GM21367 (cell line): ENCODE measurements at regions not wholly inside any gene's neighbourhood (a gene's known extent, or its start where the extent isn't known, plus 50 kb on each side); places are given as distances from the start of the nearest gene placed in this dataset.

ENCODE experiments used
- ATAC-seq: cut with Tn5 transposase; IDR thresholded peaks from one replicate; pipeline ENCODE4 v1.9.1; 2021; ENCODE audit not compliant: unreplicated experiment

GRCh38 chr6:148082044-148082443 is 260.6 kb upstream of the SASH1 start:
- no peak for ATAC-seq

DNA sequence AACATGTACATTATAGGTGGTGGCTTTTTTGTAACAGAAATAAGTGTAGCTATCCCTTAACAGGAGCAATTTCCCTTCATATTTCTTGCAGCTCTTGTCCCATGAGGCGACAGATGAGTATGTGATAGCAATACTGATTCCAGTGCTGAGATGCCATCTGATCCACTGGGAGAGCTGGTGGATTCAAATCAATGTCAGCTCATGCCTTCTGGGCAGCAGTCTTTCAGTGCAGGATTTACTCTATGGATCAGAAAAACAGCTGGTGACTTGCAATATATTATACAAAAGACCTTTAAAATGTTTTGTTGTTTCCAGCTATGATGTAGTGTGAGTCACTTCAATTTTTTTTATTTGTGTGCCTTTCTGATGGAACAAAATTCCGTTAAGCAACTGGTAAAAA is 259.9 kb upstream of the SASH1 start:
- no peak for ATAC-seq

- no peak for ATAC-seq
These were observed 256.9 kb upstream of the SASH1 start for GRCh38 chr6:148085631-148086331.

GRCh38 chr6:148086386-148086785 is 256.3 kb upstream of the SASH1 start:
- no peak for ATAC-seq

GRCh38 chr6:148086843-148087242 is 255.8 kb upstream of the SASH1 start:
- no peak for ATAC-seq

DNA sequence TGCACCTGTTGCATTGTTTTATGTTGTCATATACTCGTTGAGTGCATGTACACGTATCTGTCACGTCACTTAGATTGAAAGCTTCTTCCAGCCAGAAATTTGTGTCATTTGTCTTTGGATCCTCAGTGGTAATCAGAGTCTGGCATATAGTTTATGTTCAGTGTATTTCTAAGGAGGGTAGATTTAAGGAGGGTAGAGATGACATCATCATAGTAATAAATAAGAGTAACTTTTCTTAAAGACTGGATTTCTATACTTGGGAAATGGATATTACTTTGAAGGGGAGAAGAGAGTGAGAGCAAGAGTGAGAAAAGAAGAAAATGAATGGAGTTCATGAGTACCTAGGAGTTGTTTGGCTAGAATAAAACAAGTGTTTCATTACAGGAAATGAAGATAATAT is 255.0 kb upstream of the SASH1 start:
- ATAC-seq, result no peak

- no peak for ATAC-seq
These were observed 252.3 kb upstream of the SASH1 start for GRCh38 chr6:148090326-148090725.

GRCh38 chr6:148091394-148091793 is 251.2 kb upstream of the SASH1 start:
- ATAC-seq, result no peak

- ATAC-seq, result no peak
These were observed 239.2 kb upstream of the SASH1 start for GRCh38 chr6:148103436-148103835.

DNA sequence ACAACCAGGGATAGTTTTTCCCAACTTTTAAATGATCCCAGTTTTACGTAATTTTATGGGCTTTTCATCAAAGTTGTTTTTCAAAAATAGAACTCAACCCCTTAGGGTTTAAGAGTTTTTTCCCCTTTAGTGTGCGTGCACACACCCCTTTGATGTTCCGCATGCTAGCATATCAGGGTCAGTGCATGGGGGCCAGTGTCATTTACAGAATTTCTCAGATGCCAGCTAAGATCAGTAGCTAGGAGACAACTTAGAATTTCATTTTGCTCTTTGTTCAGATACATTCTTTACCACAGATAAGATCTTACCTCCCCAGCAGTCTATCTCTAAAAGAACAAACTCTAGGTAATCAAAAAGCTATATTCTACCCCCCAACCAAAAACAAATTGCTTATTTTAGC is 238.5 kb upstream of the SASH1 start:
- no peak for ATAC-seq

- ATAC-seq, result no peak
These were observed 236.9 kb upstream of the SASH1 start for GRCh38 chr6:148105695-148106094.

DNA sequence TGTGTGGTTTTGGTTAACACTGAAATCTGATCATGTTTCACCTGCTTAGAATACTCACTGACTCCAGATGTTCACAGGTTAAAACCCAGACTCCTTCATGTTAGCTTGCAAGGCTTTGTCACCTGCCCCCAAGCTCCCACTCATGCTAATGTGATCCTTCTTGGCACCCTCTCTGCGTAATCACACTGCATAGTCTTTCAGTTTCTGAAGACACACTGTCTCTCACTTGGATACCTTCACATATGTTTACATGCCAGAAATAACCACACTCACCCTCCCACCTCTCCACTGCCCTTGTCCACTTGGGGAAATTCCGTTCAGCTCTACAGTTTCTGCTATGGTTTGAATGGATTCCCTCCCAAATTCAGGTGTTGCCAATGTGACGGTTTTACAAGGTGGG is 234.7 kb upstream of the SASH1 start:
- ATAC-seq, result no peak

GRCh38 chr6:148109732-148110131 is 232.9 kb upstream of the SASH1 start:
- ATAC-seq, result no peak

DNA sequence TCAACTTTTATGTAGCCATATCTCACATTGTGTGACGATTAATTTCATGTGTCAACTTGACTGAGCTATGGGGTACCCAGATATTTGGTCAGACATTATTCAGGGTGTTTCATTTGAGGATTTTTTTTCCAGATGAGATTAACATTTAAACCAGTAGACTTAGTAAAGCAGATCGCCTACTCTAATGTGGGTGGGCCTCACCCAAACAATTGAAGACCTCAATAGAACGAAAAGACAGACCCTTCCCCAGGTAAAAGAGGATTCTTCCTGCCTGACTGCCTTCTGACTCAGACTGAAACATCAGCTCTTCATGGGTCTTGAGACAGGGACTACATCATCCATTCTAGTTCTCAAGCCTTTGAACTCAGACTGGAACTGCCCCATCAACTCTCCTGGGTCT is 231.7 kb upstream of the SASH1 start:
- ATAC-seq, result no peak

DNA sequence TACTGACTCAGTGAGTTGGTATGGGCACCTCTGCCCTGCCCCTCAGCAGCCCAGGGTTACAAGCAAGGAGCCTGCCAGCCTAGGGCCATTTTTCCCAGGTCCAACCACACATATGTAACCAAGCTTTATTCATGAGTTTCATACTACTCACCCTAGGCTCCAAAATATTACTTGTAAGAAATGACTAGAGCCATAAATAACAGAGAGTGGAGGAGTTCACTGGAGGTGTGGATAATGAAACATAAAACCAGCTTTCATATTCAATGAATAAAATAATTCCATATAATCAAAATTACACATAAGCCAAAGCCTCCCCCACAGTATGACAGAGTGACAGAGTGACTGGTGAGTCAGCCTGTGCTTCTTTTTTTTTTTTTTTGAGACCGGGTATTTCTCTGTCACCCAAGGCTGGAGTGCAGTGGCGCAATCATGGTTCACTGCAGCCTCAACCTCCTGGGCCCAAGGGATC is 229.8 kb upstream of the SASH1 start:
- no peak for ATAC-seq

DNA sequence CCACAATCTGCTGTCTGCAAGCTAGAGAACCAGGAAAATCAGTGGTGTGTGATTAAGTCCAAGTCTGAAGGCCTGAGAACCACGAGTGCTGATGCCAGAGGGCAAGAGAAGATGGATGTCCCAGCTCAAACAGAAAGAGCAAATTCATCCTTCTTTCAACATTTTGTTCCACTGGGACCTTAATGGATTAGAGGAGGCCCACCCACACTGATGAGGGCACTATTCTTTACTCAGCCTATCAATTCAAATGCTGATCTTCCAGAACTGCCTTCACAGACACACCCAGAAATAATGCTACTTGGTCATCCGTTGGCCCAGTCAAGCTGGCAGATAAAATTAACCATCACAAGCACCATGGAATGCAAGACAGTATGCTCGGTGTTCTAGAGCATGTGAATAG is 226.6 kb upstream of the SASH1 start:
- ATAC-seq, result no peak

DNA sequence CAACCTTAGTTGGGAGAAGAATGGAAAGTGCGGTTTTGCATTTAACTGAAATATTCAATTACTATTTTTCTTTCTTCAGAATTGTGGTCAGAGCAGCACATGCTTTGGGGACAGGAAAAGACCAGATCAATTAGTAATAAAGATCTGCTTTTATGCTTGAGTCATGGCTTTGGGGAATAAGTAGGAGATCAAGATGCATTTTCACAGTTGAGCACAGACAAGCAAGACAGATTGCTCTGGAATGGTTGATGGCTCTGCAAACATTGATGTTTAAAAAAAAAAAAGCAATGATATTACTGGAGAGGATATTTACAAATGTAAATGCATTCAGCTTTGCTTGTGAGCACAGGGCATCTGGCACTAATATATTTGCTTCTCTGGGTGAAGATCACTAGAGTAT is 224.4 kb upstream of the SASH1 start:
- no peak for ATAC-seq

GRCh38 chr6:148128014-148128730 is 214.5 kb upstream of the SASH1 start:
- ATAC-seq, result no peak

DNA sequence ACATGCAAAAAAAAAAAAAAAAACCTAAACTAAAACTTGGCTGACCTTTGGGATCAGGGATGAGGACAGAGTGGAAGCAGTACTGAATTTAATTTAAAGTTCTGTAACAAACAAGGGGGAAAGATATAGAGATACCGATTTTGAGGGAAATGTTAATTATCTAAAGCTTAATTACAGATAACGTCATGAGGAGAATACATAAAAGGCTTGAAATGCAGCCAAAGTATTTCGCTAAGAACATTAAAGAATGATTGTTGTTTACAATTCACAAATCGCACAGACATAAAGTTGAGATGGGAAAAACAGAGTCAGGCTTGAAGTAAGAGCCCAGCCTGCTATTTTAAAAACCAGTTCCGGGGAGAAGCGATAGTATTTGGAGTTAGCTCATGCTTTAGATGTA is 208.0 kb upstream of the SASH1 start:
- no peak for ATAC-seq

DNA sequence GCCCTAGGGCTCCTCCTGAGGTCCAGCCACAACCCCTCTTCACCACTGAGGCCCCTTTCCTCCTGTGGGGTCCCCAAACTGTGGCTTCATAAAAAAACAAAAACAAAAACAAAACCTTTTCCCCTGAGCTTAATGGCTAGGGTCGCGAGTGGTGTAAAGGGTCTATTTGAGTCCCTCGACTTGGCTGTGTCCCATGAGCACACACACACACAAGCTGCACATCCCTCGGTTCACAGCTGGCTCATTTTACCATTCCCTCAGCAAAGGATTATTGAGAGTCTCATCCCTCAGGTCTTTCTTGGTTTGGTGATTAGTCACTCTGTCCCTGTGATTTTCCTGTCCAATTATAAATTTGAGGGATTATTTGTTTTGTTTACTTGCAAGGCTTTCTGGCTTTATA is 206.1 kb upstream of the SASH1 start:
- no peak for ATAC-seq

- ATAC-seq, result no peak
These were observed 205.0 kb upstream of the SASH1 start for GRCh38 chr6:148137652-148138051.

- no peak for ATAC-seq
These were observed 204.1 kb upstream of the SASH1 start for GRCh38 chr6:148138573-148138972.
